Epidermal melanocyte (primary cell): ENCODE measurements at regions not wholly inside any gene's neighbourhood (a gene's known extent, or its start where the extent isn't known, plus 50 kb on each side); places are given as distances from the start of the nearest gene placed in this dataset.

Experiments used
- DNase-seq: peaks from one replicate; pipeline ENCODE4 v3.0.0; 2011; ENCODE audit warnings: low spot score; ENCODE audit not compliant: insufficient read length

- DNase-seq: no peak
Observed at GRCh38 chr14:89498878-89499277, 81.8 kb upstream of the FOXN3 start.

- no peak for DNase-seq
Observed at GRCh38 chr14:89495718-89496117, 78.7 kb upstream of the FOXN3 start.

GRCh38 chr14:89493877-89494634, 77.0 kb upstream of the FOXN3 start:
- no peak for DNase-seq

GRCh38 chr14:89493406-89493805, 76.4 kb upstream of the FOXN3 start:
- no peak for DNase-seq

- no peak for DNase-seq
Observed at GRCh38 chr14:89491711-89492381, 74.8 kb upstream of the FOXN3 start.

GRCh38 chr14:89490466-89490865, 73.4 kb upstream of the FOXN3 start:
- DNase-seq: no peak

GRCh38 chr14:89489761-89490437, 72.9 kb upstream of the FOXN3 start:
- DNase-seq: no peak

- DNase-seq: no peak
Observed at GRCh38 chr14:89486961-89487360, 69.9 kb upstream of the FOXN3 start.

GRCh38 chr14:89486505-89486904, 69.5 kb upstream of the FOXN3 start:
- DNase-seq: no peak

- no peak for DNase-seq
Observed at GRCh38 chr14:89485264-89485663, 68.2 kb upstream of the FOXN3 start.

GRCh38 chr14:89484051-89484844, 67.2 kb upstream of the FOXN3 start:
- DNase-seq: no peak

GRCh38 chr14:89481196-89481595, 64.2 kb upstream of the FOXN3 start:
- no peak for DNase-seq

- no peak for DNase-seq
Observed at GRCh38 chr14:89480278-89480677, 63.2 kb upstream of the FOXN3 start.

GRCh38 chr14:89479802-89480201, 62.8 kb upstream of the FOXN3 start:
- DNase-seq: no peak

GRCh38 chr14:89477391-89477790, 60.4 kb upstream of the FOXN3 start:
- DNase-seq: no peak

GRCh38 chr14:89476354-89476896, 59.4 kb upstream of the FOXN3 start:
- no peak for DNase-seq

GRCh38 chr14:89474464-89474863, 57.4 kb upstream of the FOXN3 start:
- no peak for DNase-seq

- no peak for DNase-seq
Observed at GRCh38 chr14:89473989-89474388, 57.0 kb upstream of the FOXN3 start.

GRCh38 chr14:89473569-89473968, 56.5 kb upstream of the FOXN3 start:
- no peak for DNase-seq

- DNase-seq: no peak
Observed at GRCh38 chr14:89470401-89470800, 53.4 kb upstream of the FOXN3 start.
